K562 (cell line): ENCODE measurements at regions not wholly inside any gene's neighbourhood (a gene's known extent, or its start where the extent isn't known, plus 50 kb on each side); places are given as distances from the start of the nearest gene placed in this dataset.

Source experiments
- ATAC-seq: fragments of 200-7000 bp; cut with Tn5 transposase; 3 replicates; pipeline ENCODE4 v1.9.1; 2020; ENCODE audit warnings: moderate library complexity
- BruUV-seq: library from RNA; stranded (reverse); fragments of 400-500 nt; replicated peaks from 2 replicates; lab custom pipeline; 2021; lab: Mats Ljungman, UMichigan
- CTCF ChIA-PET: fragments of 300-600 bp; formaldehyde crosslinking; extraction: SDS; loops from one replicate; lab custom pipeline; 2021; ENCODE audit warnings: low intra/inter-chr PET ratio; lab: Yijun Ruan, JAX
- POLR2A ChIA-PET: fragments of 300-600, 350-650 bp; sonication (Branson Sonifier 250); formaldehyde crosslinking; extraction: SDS; loops from one replicate; lab custom pipeline; 2021; ENCODE audit warnings: antibody characterized with exemption, inconsistent platforms; lab: Yijun Ruan, JAX
- DNase-seq, 4 experiments: peaks; one replicate each; pipeline versions ENCODE4 v3.0.0 to v3.0.0-alpha.2; 2011 to 2018; ENCODE audit warnings: low spot score in 3 of 4, mixed read lengths in 3 of 4; ENCODE audit errors: extremely low read depth in 1 of 4
- FAIRE-seq: peaks from 2 replicates; lab custom pipeline; 2011; peaks lifted over from hg19 to GRCh38; lab: Jason Lieb, UNC
- H2AFZ ChIP-seq: 2 replicates; pipeline ENCODE4 v1.6.0; 2011; ENCODE audit warnings: low read depth, low read length, control low read depth, inconsistent platforms
- H3K27ac ChIP-seq: fragments of 200-600 bp; 3 replicates; pipeline ENCODE4 v1.8.0; 2011; ENCODE audit warnings: low read depth, mild to moderate bottlenecking, control low read depth, inconsistent platforms, low read length, moderate library complexity, mixed read lengths; ENCODE audit errors: extremely low read depth
- H3K27me3 ChIP-seq, 2 experiments: fragments of 300-600 bp in 1 of 2; 2 replicates in 1 of 2; 3 replicates in 1 of 2; pipeline versions ENCODE4 v1.6.0 to v1.8.0; 2011; ENCODE audit warnings: inconsistent platforms in 2 of 2, low read length in 2 of 2, mild to moderate bottlenecking in 1 of 2, mixed read lengths in 1 of 2, moderate library complexity in 1 of 2; ENCODE audit not compliant: control insufficient read depth in 2 of 2, insufficient read depth in 2 of 2
- H3K36me3 ChIP-seq: fragments of 300-600 bp; 3 replicates; pipeline ENCODE4 v1.8.0; 2011; ENCODE audit warnings: mild to moderate bottlenecking, low read length, inconsistent platforms; ENCODE audit not compliant: control insufficient read depth, insufficient read depth
- H3K4me1 ChIP-seq, 2 experiments: fragments of 200-600 bp in 1 of 2; replicated peaks in 1 of 2; 2 replicates in 1 of 2; 3 replicates in 1 of 2; pipeline versions ENCODE4 v1.5.1 to v1.8.0; 2011; ENCODE audit warnings: inconsistent platforms in 2 of 2, low read length in 2 of 2, mild to moderate bottlenecking in 1 of 2, mixed read lengths in 1 of 2, moderate library complexity in 1 of 2; ENCODE audit not compliant: control insufficient read depth in 2 of 2, insufficient read depth in 2 of 2
- H3K4me2 ChIP-seq: 2 replicates; pipeline ENCODE4 v1.6.1; 2011; ENCODE audit warnings: low read length, control low read depth, inconsistent platforms, mixed read lengths; ENCODE audit not compliant: insufficient read depth
- H3K4me3 ChIP-seq: fragments of 200-600 bp; sonication (generic), shearing (Covaris generic); 2 replicates; pipeline ENCODE4 v1.5.1; 2016; ENCODE audit warnings: control low read depth, inconsistent platforms
- H3K79me2 ChIP-seq: fragments of 200-600 bp; 3 replicates; pipeline ENCODE4 v1.8.0; 2011; ENCODE audit warnings: low read length, inconsistent platforms; ENCODE audit not compliant: control insufficient read depth, insufficient read depth
- H3K9ac ChIP-seq, 2 experiments: 2 replicates each; pipeline versions ENCODE4 v1.6.0 to v1.6.1; 2011; ENCODE audit warnings: low read depth in 2 of 2, low read length in 2 of 2, control low read depth in 1 of 2, inconsistent platforms in 1 of 2, mild to moderate bottlenecking in 1 of 2, mixed read lengths in 1 of 2; ENCODE audit not compliant: insufficient read depth in 1 of 2
- H3K9me1 ChIP-seq: one replicate; pipeline ENCODE4 v1.6.0; 2011; ENCODE audit warnings: inconsistent platforms, mild to moderate bottlenecking, low read length, moderate library complexity; ENCODE audit not compliant: control insufficient read depth, insufficient read depth
- H3K9me3 ChIP-seq: replicated peaks from 2 replicates; pipeline ENCODE4 v1.5.1; 2011; ENCODE audit warnings: low read depth, low read length, inconsistent platforms; ENCODE audit not compliant: control insufficient read depth, insufficient read depth
- H4K20me1 ChIP-seq: replicated peaks from 2 replicates; pipeline ENCODE4 v1.6.1; 2011; ENCODE audit warnings: low read length, inconsistent platforms, mixed read lengths; ENCODE audit not compliant: control insufficient read depth, insufficient read depth
- BCL6 ChIP-seq: fragments of 250-450 bp; sonication (Bioruptor Pico); IDR thresholded peaks from 2 replicates; pipeline ENCODE4 v1.4.0; 2020
- BRF1 ChIP-seq: IDR thresholded peaks from 3 replicates; pipeline ENCODE4 v1.6.1; 2011; ENCODE audit warnings: borderline replicate concordance, mild to moderate bottlenecking; ENCODE audit not compliant: insufficient read length; ENCODE audit errors: extremely low read depth
- GABPB2 ChIP-seq: fragments of 250-450 bp; sonication (Bioruptor Pico); conservative IDR thresholded peaks from 2 replicates; pipeline ENCODE4 v1.5.1; 2021; ENCODE audit warnings: mild to moderate bottlenecking
- HINFP ChIP-seq: fragments of 450-650 bp; conservative IDR thresholded peaks from 2 replicates; pipeline ENCODE4 v1.6.1; 2016; ENCODE audit warnings: missing genetic modification characterization, low read depth, mild to moderate bottlenecking, control low read depth, missing compliant biosample characterization
- HIVEP1 ChIP-seq: fragments of 250-450 bp; sonication (Bioruptor Pico); IDR thresholded peaks from 2 replicates; pipeline ENCODE4 v1.4.0; 2020; ENCODE audit warnings: mild to moderate bottlenecking
- SNIP1 ChIP-seq: fragments of 450-650 bp; IDR thresholded peaks from 2 replicates; pipeline ENCODE4 v1.7.1; 2017; ENCODE audit warnings: low read depth, mild to moderate bottlenecking
- SNRNP70 ChIP-seq: fragments of 200-400 bp; formaldehyde crosslinking; optimal IDR thresholded peaks from 2 replicates; pipeline ENCODE3; 2017; ENCODE audit warnings: low read depth, low read length
- TEAD1 ChIP-seq, 2 experiments: fragments of 450-650 bp in 1 of 2; sonication (generic) in 1 of 2; formaldehyde crosslinking; IDR thresholded peaks; 2 replicates each; pipeline versions ENCODE4 v1.4.0 to v1.8.0; 2020 to 2022; ENCODE audit warnings: mild to moderate bottlenecking in 2 of 2, missing genetic modification reagents in 1 of 2
- ZHX1 ChIP-seq: fragments of 150-350 bp; conservative IDR thresholded peaks from 2 replicates; pipeline ENCODE4 v1.6.1; 2014; ENCODE audit warnings: low read length
- ZNF133 ChIP-seq: fragments of 250-450 bp; sonication (Bioruptor Pico); IDR thresholded peaks from 2 replicates; pipeline ENCODE4 v1.4.0; 2020; ENCODE audit warnings: mild to moderate bottlenecking
- ZNF274 ChIP-seq: IDR thresholded peaks from 2 replicates; pipeline ENCODE4 v1.6.1; 2011; ENCODE audit warnings: low read depth, mild to moderate bottlenecking, low read length, moderate library complexity, borderline replicate concordance
- ZNF518B ChIP-seq: fragments of 250-450 bp; sonication (Bioruptor Pico); IDR thresholded peaks from 2 replicates; pipeline ENCODE4 v1.5.0; 2021; ENCODE audit warnings: mild to moderate bottlenecking, moderate library complexity
- ZNF639 ChIP-seq, 2 experiments: fragments of 200-800 bp in 1 of 2; sonication (Bioruptor generic) in 1 of 2; sonication (generic) in 1 of 2; formaldehyde crosslinking in 1 of 2; IDR thresholded peaks in 1 of 2; conservative IDR thresholded peaks in 1 of 2; 2 replicates each; pipeline versions ENCODE4 v1.5.0 to v1.6.1; 2016 to 2020; ENCODE audit warnings: missing compliant biosample characterization in 1 of 2, missing genetic modification characterization in 1 of 2, missing genetic modification reagents in 1 of 2
- ZNF785 ChIP-seq: fragments of 250-450 bp; sonication (Bioruptor Pico); IDR thresholded peaks from 2 replicates; pipeline ENCODE4 v1.4.0; 2020; ENCODE audit warnings: mild to moderate bottlenecking
- WGBS: fragments of 100-300 bp; shearing (Covaris generic); methylation state at CpG from one replicate; pipeline ENCODE4 v1.1.6; 2016; ENCODE audit warnings: low coverage, mixed read lengths; ENCODE audit not compliant: insufficient coverage; ENCODE audit errors: missing lambda C conversion rate; 5-methylcytosine and 5-hydroxymethylcytosine counted together
- in situ Hi-C: fragments of 300-500 bp; cut with MboI; formaldehyde crosslinking; loops from 4 replicates; pipeline ENCODE4 v1.15.0; 2018; ENCODE audit warnings: inconsistent platforms, mixed read lengths
- intact Hi-C: fragments of 100-400 bp; cut with micrococcal nuclease; formaldehyde crosslinking; loops from 2 replicates; pipeline ENCODE4 v1.14.2; 2022

GRCh38 chr16:66293932-66294331 lies 72.6 kb upstream of the CDH5 start:
- BruUV-seq, result no TSS peak
- in situ Hi-C loops, result no loop called here
- no peak overlapping the region for H3K27ac ChIP-seq
- TF ChIP-seq SNRNP70, result no peak
- no peak for TF ChIP-seq ZNF639 (CRISPR knock-in tag; conservative IDR thresholded peaks at IDR 0.05 in 1 of 2, IDR thresholded peaks at IDR 0.05 in 1 of 2)
- TF ChIP-seq BRF1, result no peak
- no peak for TF ChIP-seq ZNF274
- TF ChIP-seq HINFP (tag), result no peak
- TF ChIP-seq HIVEP1 (CRISPR knock-in tag), result no peak
- no peak for TF ChIP-seq SNIP1
- no peak for TF ChIP-seq BCL6 (CRISPR knock-in tag)
- TF ChIP-seq ZNF133 (CRISPR knock-in tag), result no peak
- no peak for TF ChIP-seq ZHX1
- TF ChIP-seq GABPB2 (CRISPR knock-in tag), result no peak
- no peak for TF ChIP-seq ZNF518B (CRISPR knock-in tag)
- no peak for TF ChIP-seq ZNF785 (CRISPR knock-in tag)
- no peak for TF ChIP-seq TEAD1 (CRISPR knock-in tag; IDR thresholded peaks at IDR 0.05)

More at GRCh38 chr16:66293932-66294331, 72.6 kb upstream of the CDH5 start:
- Histone ChIP-seq H3K27me3 (peaks cover 0 to 4% of the 10 kb centered on the region in 2 experiments; a peak in 1 of 5 replicates), H3K36me3 (no peaks in the 10 kb centered on the region), H4K20me1 (no peaks in the 10 kb centered on the region), H3K9me3 (no peaks in the 10 kb centered on the region), H3K4me2 (no peak overlapping the region), H3K4me1 (no peaks in the 10 kb centered on the region), H3K4me3 (no peak overlapping the region), H2AFZ (no peak overlapping the region), H3K9me1 (no peaks in the 10 kb centered on the region), H3K79me2 (no peaks in the 10 kb centered on the region), H3K9ac (no peak overlapping the region)
- no peak for FAIRE-seq
- ChIA-PET CTCF (no interaction called here), POLR2A (interaction anchor here (1.0 to 1.1 kb wide), 2 partner anchors 10 to 684 kb away, joined by 3 read pairs; no protein-coding TSS in a partner anchor)
- WGBS, result 0% methylated on average over 7 of the region's 7 CpGs
- ATAC-seq, result no peak
- intact Hi-C loops, result no loop called here
- no peak for DNase-seq
